OCI-LY1 (cell line): ENCODE measurements at regions not wholly inside any gene's neighbourhood (a gene's known extent, or its start where the extent isn't known, plus 50 kb on each side); places are given as distances from the start of the nearest gene placed in this dataset.

ENCODE experiments used
- H2AFZ ChIP-seq: fragments of 200-600 bp; sonication (generic), shearing (Covaris generic); 2 replicates; pipeline ENCODE4 v1.6.0; 2014; ENCODE audit warnings: antibody characterized with exemption, mild to moderate bottlenecking, low read length
- H3F3A ChIP-seq: fragments of 200-600 bp; sonication (generic), shearing (Covaris generic); 2 replicates; pipeline ENCODE4 v1.6.0; 2014; ENCODE audit warnings: mild to moderate bottlenecking, antibody characterized with exemption, low read length, moderate library complexity; ENCODE audit not compliant: insufficient read depth
- H3K27ac ChIP-seq: fragments of 200-600 bp; sonication (generic); 2 replicates; pipeline ENCODE4 v1.5.1; 2014; ENCODE audit warnings: low read length, mixed run types, mild to moderate bottlenecking, low read depth; ENCODE audit not compliant: poor library complexity, severe bottlenecking
- H3K27me3 ChIP-seq: fragments of 200-600 bp; sonication (generic); 2 replicates; pipeline ENCODE4 v1.6.0; 2014; ENCODE audit warnings: antibody characterized with exemption, mild to moderate bottlenecking, low read length, moderate library complexity; ENCODE audit not compliant: insufficient read depth
- H3K36me3 ChIP-seq: fragments of 200-600 bp; sonication (generic); 2 replicates; pipeline ENCODE4 v1.6.1; 2014; ENCODE audit warnings: mild to moderate bottlenecking, antibody characterized with exemption, low read length, moderate library complexity, mixed read lengths; ENCODE audit not compliant: insufficient read depth
- H3K4me1 ChIP-seq: fragments of 200-600 bp; sonication (generic); 2 replicates; pipeline ENCODE4 v1.5.1; 2014; ENCODE audit warnings: mild to moderate bottlenecking, low read length, moderate library complexity; ENCODE audit not compliant: insufficient read depth, severe bottlenecking
- H3K4me2 ChIP-seq: fragments of 200-600 bp; sonication (generic), shearing (Covaris generic); 2 replicates; pipeline ENCODE4 v1.6.1; 2014; ENCODE audit warnings: low read length
- H3K4me3 ChIP-seq: fragments of 200-600 bp; sonication (generic); 2 replicates; pipeline ENCODE4 v1.5.1; 2014; ENCODE audit warnings: low read length, low read depth, mild to moderate bottlenecking, mixed read lengths; ENCODE audit not compliant: poor library complexity, severe bottlenecking
- H3K79me2 ChIP-seq: fragments of 200-600 bp; shearing (Covaris generic); 2 replicates; pipeline ENCODE4 v1.6.1; 2016; ENCODE audit warnings: mixed run types, low read length, mixed read lengths; ENCODE audit not compliant: insufficient read depth
- H3K9ac ChIP-seq: fragments of 200-600 bp; sonication (generic), shearing (Covaris generic); 2 replicates; pipeline ENCODE4 v1.6.1; 2014; ENCODE audit warnings: mild to moderate bottlenecking, low read length, mixed read lengths
- H3K9me2 ChIP-seq: fragments of 200-600 bp; sonication (generic), shearing (Covaris generic); 2 replicates; pipeline ENCODE4 v1.6.1; 2014; ENCODE audit warnings: low read depth, mild to moderate bottlenecking, low read length, mixed read lengths
- H3K9me3 ChIP-seq: fragments of 200-600 bp; shearing (Covaris generic); 2 replicates; pipeline ENCODE4 v1.6.1; 2014; ENCODE audit warnings: low read length, mixed read lengths
- H4K20me1 ChIP-seq: fragments of 200-600 bp; sonication (generic), shearing (Covaris generic); 2 replicates; pipeline ENCODE4 v1.6.0; 2016; ENCODE audit warnings: mild to moderate bottlenecking, low read length; ENCODE audit not compliant: insufficient read depth
- EZH2 ChIP-seq: fragments of 200-600 bp; sonication (generic), shearing (Covaris generic); IDR thresholded peaks from 2 replicates; pipeline ENCODE4 v1.8.0; 2017; ENCODE audit warnings: borderline replicate concordance, mixed run types, mild to moderate bottlenecking, antibody characterized with exemption, low read length, moderate library complexity, mixed read lengths
- TF ChIP-seq, protein P1 (sequence below): fragments of 200-600 bp; sonication (generic), shearing (Covaris generic); IDR thresholded peaks from 2 replicates; pipeline ENCODE4 v1.5.1; 2017; ENCODE audit warnings: mild to moderate bottlenecking, antibody characterized with exemption, low read length, moderate library complexity, mixed read lengths

DNA sequence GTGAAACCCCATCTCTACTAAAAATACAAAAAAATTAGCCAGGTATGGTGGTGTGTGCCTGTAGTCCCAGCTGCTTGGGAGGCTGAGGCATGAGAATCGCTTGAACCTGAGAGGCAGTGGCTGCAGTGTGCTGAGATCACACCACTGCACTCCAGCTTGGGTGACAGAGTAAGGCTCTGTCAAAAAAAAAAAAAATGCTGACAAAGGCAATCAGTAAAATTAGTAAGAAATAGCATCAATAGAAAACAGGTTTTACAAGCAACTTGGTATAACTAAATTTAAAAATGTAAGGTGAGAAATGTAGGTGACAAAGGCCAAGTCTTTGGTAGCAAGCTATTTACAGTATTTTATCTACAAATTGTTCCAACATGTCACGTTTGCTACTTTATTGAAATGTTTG is 421.4 kb upstream of the RGPD4 start:
- Histone ChIP-seq H2AFZ (no peak overlapping the region), H3K79me2 (no peaks in the 10 kb centered on the region), H3K9me3 (no peaks in the 10 kb centered on the region), H3K9ac (no peak overlapping the region), H4K20me1 (no peaks in the 10 kb centered on the region), H3K27ac (no peak overlapping the region), H3K4me3 (no peak overlapping the region), H3K36me3 (no peaks in the 10 kb centered on the region), H3K4me2 (no peak overlapping the region), H3F3A (no peaks in the 10 kb centered on the region), H3K27me3 (no peaks in the 10 kb centered on the region), H3K9me2 (no peaks in the 10 kb centered on the region), H3K4me1 (no peaks in the 10 kb centered on the region)
- TF ChIP-seq EZH2 = no peak
- TF ChIP-seq, protein P1, sequence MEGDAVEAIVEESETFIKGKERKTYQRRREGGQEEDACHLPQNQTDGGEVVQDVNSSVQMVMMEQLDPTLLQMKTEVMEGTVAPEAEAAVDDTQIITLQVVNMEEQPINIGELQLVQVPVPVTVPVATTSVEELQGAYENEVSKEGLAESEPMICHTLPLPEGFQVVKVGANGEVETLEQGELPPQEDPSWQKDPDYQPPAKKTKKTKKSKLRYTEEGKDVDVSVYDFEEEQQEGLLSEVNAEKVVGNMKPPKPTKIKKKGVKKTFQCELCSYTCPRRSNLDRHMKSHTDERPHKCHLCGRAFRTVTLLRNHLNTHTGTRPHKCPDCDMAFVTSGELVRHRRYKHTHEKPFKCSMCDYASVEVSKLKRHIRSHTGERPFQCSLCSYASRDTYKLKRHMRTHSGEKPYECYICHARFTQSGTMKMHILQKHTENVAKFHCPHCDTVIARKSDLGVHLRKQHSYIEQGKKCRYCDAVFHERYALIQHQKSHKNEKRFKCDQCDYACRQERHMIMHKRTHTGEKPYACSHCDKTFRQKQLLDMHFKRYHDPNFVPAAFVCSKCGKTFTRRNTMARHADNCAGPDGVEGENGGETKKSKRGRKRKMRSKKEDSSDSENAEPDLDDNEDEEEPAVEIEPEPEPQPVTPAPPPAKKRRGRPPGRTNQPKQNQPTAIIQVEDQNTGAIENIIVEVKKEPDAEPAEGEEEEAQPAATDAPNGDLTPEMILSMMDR = no peak

DNA sequence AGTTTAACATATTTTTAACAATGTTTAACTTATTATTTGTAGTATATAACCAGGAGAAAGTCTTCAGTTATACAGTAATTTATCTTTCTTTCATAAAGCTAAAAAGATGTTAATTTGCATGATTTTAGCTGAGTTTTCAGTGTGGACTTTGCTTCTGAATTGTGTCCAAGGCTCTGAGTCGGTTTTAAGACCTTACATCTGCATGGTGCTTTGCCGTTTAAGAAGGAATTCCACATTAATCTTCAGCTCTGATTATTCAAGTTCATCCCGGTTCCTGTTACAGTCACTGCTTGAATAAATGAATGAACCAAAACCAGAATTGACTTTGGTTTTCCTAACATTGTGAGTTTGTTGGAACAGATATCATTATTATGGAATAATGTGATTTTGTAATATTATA is 419.7 kb upstream of the RGPD4 start:
- Histone ChIP-seq H3F3A (no peaks in the 10 kb centered on the region), H4K20me1 (no peaks in the 10 kb centered on the region), H3K9me3 (no peaks in the 10 kb centered on the region), H2AFZ (no peak overlapping the region), H3K4me1 (no peaks in the 10 kb centered on the region), H3K27ac (no peak overlapping the region), H3K4me3 (no peak overlapping the region), H3K9ac (no peak overlapping the region), H3K27me3 (no peaks in the 10 kb centered on the region), H3K4me2 (no peak overlapping the region), H3K36me3 (no peaks in the 10 kb centered on the region), H3K9me2 (no peaks in the 10 kb centered on the region), H3K79me2 (no peaks in the 10 kb centered on the region)
- TF ChIP-seq EZH2 = no peak
- TF ChIP-seq, protein P1 = no peak

DNA sequence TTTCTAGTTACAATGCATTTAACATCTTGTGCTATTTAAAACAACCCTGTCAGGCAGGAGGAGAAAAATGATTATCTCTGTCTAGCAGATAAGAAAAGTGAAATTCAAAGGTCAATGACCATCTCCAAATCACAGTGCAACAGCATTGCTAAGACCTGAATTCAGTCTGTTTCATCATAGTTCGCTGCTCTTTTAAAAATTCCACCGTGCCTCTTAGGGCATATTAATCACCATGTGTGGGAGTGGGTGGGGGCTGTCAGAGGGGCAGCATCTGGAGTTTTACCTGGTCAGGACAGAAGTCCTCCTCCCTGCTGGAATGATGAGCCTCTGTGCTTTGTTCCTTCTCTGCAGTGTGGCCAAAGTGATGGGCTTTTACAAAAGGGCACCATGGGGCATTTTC is 418.7 kb upstream of the RGPD4 start:
- Histone ChIP-seq H4K20me1 (no peaks in the 10 kb centered on the region), H3K27me3 (no peaks in the 10 kb centered on the region), H3K4me1 (no peaks in the 10 kb centered on the region), H3K27ac (no peak overlapping the region), H3K9ac (no peak overlapping the region), H3K9me3 (no peaks in the 10 kb centered on the region), H2AFZ (no peak overlapping the region), H3F3A (no peaks in the 10 kb centered on the region), H3K36me3 (no peaks in the 10 kb centered on the region), H3K79me2 (no peaks in the 10 kb centered on the region), H3K9me2 (no peaks in the 10 kb centered on the region), H3K4me3 (no peak overlapping the region), H3K4me2 (no peak overlapping the region)
- TF ChIP-seq, protein P1 = no peak
- TF ChIP-seq EZH2 = no peak
